ENCODE measurements at regions not wholly inside any gene's neighbourhood (a gene's known extent, or its start where the extent isn't known, plus 50 kb on each side); places are given as distances from the start of the nearest gene placed in this dataset.

DNA sequence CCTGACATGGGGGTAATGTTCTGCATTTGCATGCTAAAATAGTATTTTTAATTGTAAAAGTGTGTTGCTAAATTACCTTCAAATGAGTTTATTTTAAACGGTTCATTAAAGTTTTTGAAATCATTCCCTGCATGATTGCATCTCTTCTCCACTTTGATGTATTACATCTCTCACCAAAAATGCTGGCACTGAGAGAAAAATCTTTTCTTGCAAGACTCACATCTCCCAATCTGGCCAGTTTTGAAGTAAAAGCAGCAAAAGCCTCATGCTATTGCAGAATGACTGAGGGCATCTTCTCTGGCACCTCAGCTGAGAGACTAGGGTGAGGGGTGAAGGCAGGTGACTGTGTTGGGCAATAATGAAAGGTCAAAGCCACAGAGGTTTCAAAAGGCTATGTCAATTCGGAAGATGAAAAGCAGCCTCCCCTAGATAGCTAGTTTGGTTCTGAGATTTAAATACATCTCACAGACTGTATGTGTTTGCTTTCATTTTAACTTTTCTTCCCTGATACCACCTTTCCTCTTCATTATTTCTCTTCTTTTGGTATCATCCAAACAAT lies 292.2 kb upstream of the RAG2 start:
- no peak for DNase-seq (ENCODE audit: low read depth)

DNA sequence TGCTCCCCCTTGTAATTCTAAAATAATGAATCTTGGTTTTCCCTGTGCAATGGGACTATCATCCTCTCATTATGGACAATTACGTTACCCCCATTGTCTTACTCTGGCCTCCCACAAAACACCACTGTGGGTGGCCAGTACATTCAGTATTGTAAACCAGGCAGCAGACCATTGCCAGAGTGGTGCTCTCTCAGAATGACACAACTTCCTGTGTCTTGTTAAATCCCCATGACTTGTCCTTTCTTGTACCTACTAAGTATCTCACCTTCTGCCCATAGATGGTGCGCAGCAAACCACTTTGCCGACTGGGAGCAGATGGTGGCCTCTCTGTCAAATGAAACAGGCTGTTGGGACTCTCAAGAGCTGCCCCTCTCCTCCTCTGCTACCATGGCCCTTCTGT lies 287.1 kb upstream of the RAG2 start:
- DNase-seq (ENCODE audit: low read depth): no peak

DNA sequence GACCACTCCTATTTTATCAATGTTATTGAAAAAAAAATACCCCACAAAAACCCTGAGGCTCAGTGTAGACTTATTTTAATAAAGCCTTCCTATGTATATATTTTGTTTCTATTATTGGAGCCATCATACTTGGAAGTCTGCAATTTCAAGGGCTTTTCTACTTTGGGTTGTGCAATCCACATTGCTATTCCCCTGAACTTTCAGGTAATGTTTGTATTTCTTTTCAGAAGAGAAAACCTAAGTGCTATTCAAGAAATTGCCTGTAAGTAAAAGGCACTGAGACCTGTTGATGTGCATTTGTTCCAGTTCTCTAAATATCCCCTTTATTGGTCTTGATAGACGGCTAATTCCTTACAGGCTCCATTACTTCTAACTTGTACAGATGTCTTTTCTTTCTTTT lies 280.7 kb upstream of the RAG2 start:
- no peak for DNase-seq (ENCODE audit: low read depth)

DNA sequence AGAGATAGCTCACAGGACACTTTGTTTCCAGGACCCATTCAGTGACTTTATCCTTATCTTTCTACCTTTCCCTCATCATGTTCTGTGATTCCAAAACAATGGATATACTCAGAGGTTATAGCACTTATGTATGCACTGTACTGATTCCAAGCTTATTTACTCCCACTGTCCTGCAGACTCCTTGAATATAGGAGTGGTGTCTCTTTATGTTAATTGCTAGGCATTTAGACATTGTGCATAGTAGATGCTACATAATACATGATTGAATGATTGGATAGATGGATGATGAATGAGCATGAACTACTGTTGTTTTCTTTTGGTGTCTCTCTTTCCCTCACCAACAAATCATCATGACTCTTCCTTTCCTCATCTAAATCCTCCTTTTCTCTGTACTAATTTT lies 279.1 kb upstream of the RAG2 start:
- no peak for DNase-seq (ENCODE audit: low read depth)

DNA sequence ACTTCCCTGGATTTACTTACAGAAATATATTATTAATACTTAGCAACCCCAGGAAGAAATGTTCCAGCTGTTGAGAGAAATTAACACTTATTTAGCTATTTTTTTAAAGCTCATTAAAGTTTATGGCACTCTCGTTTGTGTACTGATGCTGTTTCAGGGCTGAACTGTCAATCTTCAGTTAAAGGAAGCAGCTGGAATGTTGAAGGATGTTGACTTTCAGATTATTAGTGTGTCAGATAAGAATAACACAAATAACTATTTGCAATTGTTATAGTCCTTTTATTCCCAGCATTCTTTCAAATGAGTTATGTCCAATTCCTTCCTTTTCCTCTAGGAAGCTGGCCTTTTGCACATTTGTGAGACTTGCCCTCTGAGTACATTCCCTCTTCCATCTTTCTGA lies 278.2 kb upstream of the RAG2 start:
- DNase-seq (ENCODE audit: low read depth): no peak

- no peak for DNase-seq (ENCODE audit: low read depth)
Measured at GRCh38 chr11:36874291-36874690, 276.3 kb upstream of the RAG2 start.

DNA sequence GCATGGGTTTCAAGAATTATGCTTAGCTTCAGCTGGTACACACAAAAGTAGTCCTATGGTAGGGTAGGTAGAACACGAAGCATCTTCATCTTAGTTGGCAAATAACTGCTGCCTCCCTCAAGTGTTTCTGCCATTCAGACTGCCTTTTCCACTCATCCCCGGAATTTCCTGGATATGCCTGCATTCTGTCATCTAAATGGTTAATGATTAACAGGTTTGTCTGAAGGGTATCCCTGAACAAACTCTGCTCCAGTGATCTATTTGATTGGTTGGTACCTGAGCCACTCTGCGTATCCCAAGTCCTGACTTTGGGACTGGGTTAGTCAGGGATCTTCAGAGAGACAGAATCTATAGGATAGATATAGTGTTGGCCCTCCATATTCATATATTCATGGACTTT lies 272.3 kb upstream of the RAG2 start:
- DNase-seq (ENCODE audit: low read depth): no peak

DNA sequence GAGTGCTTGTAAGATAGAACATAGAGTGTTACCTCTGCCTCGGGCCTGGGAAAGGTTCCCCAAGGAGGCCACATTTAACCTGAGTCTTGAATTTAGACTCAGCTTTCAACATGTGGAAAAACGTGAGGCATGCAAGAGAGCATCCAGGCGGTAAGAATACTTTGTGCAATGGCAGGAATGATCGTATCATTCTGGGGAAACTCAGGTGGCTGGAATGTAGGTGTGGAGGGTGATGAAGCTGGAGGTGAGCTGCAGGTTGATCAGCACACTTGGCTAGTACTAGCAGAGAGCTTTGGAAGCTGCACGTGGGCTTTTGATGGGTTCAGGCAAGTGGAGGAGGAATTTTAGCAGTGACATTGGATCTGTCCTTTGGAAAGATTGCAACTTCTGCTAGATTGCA lies 270.3 kb upstream of the RAG2 start:
- DNase-seq (ENCODE audit: low read depth): no peak

DNA sequence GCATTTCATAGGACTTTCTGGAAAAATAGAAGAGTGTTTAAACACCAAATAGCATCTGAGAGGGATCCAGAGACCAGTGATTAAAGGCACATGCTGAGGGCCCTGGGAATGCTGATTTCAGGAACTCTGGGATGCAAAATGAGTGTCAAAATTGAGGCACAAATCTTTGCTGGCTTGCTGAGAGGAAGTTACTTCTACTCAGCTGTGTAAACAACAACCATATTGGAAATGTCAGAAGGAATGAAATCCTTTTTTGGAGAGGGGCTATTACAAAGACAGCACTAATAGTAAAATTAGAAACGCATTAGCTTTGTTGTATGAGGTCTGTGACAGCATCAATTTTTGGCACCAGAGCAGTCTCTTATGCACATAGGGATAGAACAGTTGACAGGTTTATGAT lies 267.8 kb upstream of the RAG2 start:
- no peak for DNase-seq (ENCODE audit: low read depth)

DNA sequence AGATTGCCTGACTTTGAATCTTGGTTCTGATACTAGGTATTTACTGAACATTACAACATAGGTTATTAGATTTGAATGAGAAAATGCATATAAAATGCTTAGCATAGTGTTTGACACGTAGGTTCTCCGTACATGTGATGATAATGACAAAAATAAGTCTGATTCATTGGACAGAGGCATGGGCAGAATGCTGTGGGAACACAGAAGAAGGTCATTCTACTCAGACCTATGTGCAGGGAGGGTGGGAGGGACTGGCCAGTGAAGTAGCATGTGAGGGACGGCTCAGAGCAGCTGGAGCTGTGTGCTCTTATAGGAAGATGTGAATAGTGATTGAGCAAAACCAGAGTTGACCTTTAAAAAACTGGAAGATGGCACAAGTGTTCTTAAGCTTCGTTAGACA lies 256.8 kb upstream of the RAG2 start:
- no peak for DNase-seq (ENCODE audit: low read depth)

DNA sequence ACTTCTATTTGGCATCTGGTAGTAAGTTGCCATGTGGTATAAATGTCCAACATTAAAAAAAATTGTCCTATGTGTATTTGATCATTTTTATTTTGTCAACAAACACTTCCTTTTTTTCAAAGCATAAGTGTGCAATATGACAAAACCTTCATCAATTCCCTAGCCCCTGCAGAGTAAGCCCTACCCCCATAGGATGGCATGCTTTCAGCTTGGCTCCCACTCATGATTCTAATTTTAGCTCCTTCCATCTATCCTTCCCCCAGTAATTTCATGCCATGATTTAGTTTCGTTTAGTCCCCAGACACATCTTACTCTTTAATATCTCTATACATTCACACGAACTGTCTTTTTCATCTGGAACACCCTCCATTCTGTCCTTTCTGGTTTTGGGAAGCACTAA lies 250.6 kb upstream of the RAG2 start:
- no peak for DNase-seq (ENCODE audit: low read depth)

DNA sequence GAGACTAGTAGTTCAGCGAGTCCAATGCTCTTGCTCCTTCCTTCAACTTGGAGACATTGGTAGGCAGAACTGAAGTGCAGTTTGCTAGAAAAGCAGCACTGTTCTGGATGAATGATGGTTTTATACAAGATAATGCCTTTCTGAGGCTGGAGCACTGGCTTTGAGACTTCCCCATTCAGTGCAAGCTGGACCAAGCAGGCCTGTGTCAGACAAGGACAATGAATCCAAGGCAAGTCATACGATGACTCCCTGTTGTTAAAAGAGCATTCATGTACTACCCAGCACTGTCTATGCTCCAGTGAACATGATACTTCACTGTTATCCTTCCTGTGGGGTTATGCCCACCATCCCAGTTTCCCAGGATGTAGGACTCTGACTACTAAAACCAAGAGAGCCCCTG lies 242.3 kb upstream of the RAG2 start:
- no peak for DNase-seq (ENCODE audit: low read depth)

DNA sequence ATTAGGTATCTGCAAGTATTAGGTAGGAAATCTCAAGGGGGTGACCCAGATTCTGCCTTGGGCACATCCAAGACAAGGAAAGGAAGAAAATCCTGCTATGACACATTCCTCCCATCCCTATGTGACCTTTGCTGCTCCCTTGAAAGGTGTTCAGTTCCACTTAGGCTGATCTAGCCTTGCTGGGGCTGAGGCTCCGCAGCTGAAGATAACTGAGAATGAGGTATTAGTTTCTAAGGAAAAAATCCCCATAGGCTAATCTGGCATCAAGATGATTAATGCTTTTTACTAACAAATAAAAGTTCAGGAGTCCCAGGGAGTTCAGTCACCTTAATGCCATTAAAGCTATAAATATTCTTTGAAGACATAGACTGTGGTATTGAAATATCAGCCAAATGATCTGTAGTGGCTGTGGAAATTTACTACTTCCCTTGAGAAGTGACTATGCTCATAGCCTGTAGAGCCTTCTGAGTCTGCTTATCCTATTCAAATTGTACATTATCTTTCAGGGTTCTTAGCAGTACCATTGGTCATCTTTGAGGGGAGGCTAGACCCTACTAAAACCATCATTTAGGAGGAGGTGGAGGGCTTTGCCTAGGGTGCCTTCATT lies 239.9 kb upstream of the RAG2 start:
- DNase-seq (ENCODE audit: low read depth): no peak

GRCh38 chr11:36825251-36825650 lies 227.2 kb upstream of the RAG2 start:
- DNase-seq (ENCODE audit: low read depth): no peak

- DNase-seq (ENCODE audit: low read depth): no peak
Measured at GRCh38 chr11:36824349-36824748, 226.3 kb upstream of the RAG2 start.

GRCh38 chr11:36822829-36823228 lies 224.8 kb upstream of the RAG2 start:
- DNase-seq (ENCODE audit: low read depth): no peak

DNA sequence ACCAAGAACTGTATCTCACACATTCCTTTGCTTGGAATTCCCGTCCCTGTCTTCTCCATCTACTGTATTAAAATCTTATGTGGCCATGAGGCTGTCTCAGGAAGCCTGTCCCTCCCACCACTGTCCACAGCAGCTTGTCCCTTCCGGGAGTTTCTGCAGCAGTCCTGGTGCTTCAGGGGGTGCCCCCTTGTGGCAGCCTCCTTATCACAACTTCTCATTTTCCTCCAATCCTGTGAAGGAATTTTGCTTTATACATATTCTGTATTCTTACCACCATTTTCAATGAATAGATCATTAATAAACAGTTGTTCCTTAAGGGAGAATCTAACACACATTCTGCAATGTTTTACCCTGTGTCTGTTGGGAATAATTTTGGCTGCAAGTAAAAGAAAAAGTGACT lies 220.4 kb upstream of the RAG2 start:
- DNase-seq (ENCODE audit: low read depth): no peak

GRCh38 chr11:36817336-36817965 lies 219.4 kb upstream of the RAG2 start:
- no peak for DNase-seq (ENCODE audit: low read depth)

- no peak for DNase-seq (ENCODE audit: low read depth)
Measured at GRCh38 chr11:36809303-36809702, 211.3 kb upstream of the RAG2 start.

DNA sequence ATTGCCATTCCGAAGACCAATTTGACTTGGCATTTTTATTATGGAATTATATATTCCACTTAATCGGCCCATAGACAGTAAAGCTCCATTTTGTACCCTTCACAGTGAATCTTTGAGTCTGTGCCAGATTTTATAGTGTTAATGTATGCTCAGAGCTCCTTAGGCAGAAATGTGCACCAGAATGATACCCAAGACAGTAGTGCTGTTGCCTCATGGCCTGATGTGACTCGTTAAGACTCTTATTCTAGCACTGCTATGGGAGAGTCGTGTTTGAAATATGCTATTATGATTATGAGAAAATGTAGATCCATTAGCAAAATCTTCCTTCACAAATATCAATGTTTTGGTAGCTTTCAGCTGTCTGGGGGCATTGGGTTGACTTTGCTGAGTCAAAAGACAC lies 209.8 kb upstream of the RAG2 start:
- no peak for DNase-seq (ENCODE audit: low read depth)

GRCh38 chr11:36803084-36803483 lies 205.0 kb upstream of the RAG2 start:
- DNase-seq (ENCODE audit: low read depth): no peak

GRCh38 chr11:36792996-36793914 lies 195.2 kb upstream of the RAG2 start:
- no peak for DNase-seq (ENCODE audit: low read depth)

- DNase-seq (ENCODE audit: low read depth): no peak
Measured at GRCh38 chr11:36791957-36792356, 193.9 kb upstream of the RAG2 start.
